Bone marrow (tissue), 2 donors: ENCODE measurements at regions not wholly inside any gene's neighbourhood (a gene's known extent, or its start where the extent isn't known, plus 50 kb on each side); places are given as distances from the start of the nearest gene placed in this dataset.

Experiments used
- DNase-seq, 2 donors: peaks; one replicate each; lab custom pipeline; 2025; lab: John Stamatoyannopoulos, UW

DNA sequence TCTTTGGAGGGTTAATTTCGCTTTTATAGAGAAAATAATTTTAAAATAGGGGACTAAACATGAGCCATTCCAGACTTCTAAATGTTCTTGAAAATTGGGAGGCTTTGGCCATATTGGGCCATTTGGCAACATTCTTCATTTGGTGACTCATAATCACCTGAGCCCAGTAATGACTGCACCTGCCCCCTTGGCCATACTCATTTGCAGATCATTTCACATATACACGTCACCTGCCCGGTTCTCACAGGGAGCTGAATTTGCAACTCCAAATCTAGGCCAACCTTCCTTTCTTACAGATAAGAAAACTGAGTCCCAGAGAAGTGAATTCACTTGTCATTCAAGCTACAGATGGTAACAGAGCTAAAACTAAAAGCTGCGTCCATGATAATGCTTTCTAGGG lies 289.7 kb downstream of the EPHA4 start:
- no peak for DNase-seq

- no peak for DNase-seq
These were observed 288.1 kb downstream of the EPHA4 start for GRCh38 chr2:221283896-221284545.

DNA sequence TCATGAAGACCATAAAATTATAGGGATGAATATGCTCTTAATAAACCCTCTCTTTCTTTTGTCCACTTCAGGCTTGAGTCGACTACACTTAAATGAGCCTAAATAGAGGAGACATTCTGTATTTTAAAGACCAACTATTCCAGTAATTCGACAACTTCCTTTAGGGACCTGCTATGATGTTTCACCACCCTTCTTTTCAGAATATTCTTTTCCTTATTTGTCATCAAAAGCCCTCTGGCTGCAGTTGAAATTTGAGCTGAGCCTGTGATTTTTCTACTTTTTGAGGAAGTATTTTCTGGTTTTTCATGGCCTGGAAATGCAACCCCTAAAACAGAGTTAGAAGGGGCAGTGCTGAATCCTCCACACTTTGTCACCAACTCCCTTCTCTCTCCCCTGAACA lies 287.0 kb downstream of the EPHA4 start:
- DNase-seq = no peak

DNA sequence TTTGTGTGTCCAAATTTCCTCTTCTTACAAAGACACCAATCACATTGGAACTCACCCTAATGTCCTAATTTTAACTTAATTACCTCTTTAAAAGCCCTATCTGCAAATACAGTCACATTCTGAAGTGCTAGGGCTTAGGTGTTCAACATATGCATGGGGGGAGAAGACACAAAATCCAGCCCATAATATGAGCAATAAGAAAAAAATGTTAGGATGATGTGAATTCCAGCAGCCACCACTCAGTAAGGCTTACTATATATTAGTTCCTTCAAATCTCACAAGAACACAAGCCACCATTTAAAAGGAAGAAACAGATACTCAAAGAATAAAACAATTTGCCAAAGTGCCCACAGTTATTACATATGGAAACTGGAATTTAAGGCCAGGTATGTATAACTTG lies 285.7 kb downstream of the EPHA4 start:
- no peak for DNase-seq

GRCh38 chr2:221289389-221289788 lies 282.7 kb downstream of the EPHA4 start:
- DNase-seq = no peak

GRCh38 chr2:221289846-221290245 lies 282.3 kb downstream of the EPHA4 start:
- no peak for DNase-seq

DNA sequence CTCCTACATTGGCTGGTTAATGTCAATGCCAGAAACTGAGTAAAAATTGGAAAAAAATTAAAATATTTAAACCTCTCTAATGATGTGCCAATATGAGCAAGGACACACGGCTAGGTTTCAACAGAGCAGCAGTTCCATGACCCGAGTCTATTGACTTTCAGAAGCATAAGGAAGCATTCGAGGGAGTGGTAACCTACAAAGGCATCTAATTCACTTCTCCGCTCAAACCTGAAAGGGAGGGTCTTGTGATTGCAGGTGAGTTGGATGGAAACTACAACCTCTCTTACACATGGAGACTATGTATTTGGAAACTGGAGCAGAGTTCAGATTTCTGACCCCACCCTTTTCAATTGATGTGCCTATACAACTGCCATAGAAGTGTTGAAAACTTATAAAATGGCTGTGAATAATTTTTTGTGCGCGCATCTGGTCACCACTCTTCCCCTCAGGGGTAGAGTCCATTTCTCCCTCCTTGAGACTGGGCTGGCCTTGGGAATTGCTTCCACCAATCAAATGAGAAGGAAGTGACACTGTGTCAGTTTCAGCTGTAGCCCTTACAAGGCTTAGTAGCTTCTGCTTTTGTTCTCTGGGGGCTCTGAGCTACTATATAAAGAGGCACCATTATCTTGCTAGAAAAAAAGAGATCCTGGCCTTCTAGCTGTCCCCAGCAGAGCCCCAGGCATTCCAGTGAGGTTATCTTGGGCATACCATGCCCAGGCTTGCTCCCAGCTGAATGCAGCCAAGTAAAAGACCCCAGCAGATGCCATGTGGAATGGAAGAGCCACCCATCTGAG lies 278.0 kb downstream of the EPHA4 start:
- DNase-seq = no peak

DNA sequence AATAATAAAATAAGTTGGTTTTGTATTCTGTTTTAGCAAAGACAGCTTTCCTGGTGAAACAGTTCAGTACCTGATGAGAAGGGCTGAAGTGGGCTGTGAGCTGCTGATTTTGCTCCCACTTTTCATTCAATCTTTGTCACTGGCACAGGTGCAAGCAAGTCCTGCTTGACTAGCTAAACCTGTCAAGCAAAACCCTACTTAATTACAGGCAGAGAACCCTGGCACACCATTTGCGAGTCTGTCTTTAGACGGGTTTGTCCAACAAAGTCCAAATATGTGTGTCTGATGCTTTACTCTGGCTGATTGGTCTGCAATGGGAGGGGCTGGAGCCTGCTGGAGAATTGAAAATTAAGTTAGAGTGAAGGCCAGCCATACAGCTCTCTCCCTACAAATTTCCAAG lies 267.2 kb downstream of the EPHA4 start:
- DNase-seq = no peak

GRCh38 chr2:221308507-221309066 lies 263.5 kb downstream of the EPHA4 start:
- DNase-seq = no peak

DNA sequence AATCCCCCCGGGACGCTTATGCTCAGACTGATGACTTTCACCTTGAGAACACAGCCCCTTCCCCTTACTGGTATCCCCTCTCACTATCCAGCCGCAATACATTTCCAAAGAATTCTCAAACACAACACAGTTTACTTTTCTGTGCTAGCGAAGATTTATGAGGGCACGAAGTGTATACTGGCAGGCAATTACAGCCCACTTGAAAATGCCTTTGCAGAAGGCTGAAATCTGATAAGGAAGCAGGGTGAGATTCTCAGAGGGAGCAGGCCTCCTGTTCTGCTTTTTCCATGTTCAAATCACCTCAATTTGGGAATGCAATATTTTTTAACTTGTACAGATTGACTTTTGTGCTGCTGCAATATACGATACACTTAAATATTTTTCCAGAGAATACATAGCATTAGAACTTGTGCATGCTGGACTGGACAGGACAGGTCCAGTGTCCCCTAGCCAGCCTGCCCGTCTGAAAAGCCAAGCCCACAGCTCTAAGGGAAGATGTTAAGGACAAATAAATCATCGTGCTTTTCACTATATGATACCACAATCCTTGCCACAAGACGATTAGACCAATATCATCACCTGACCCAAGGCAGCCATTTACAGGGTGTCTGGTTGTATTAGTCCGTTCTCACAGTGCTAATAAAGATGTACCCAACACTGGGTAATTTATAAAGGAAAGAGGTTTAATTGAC lies 262.1 kb downstream of the EPHA4 start:
- DNase-seq = no peak

GRCh38 chr2:221310730-221311129 lies 261.4 kb downstream of the EPHA4 start:
- DNase-seq = no peak

DNA sequence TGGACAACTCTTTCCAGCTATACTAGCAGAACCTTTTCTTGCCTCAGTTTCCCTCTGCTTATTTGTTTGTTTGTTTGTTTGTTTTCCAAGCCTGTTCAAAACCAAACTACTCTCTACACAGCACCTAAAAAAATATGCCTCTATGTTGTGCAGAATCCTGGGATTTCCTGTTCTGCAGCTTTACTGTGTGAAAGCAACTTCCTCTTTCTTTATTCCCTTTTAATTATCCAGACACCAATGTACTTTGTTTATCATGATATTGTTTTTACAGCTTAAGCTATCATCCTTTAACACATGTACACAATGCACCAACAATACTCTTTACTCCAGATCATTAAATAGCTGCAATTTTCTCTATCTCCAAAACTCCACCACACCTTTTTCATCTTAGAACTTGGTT lies 259.5 kb downstream of the EPHA4 start:
- DNase-seq = no peak

DNA sequence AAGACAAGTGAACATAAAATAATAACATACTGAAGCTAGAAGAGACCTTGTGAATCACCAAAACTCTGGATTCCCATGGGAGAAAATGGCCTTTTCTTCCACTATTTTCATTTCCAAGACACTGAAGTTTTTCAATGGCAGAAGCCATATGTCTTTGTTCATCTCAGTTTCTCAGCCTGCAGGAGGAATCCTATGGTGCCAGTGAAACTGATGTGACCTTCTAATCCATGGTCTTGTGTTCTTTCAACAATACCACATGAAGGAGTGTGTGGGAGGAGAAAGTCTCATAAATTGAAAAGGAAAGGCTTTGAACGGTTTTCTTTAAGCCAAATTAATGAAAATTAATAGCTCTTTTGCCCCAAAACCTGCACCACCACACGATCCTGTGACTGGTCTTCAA lies 257.3 kb downstream of the EPHA4 start:
- no peak for DNase-seq

DNA sequence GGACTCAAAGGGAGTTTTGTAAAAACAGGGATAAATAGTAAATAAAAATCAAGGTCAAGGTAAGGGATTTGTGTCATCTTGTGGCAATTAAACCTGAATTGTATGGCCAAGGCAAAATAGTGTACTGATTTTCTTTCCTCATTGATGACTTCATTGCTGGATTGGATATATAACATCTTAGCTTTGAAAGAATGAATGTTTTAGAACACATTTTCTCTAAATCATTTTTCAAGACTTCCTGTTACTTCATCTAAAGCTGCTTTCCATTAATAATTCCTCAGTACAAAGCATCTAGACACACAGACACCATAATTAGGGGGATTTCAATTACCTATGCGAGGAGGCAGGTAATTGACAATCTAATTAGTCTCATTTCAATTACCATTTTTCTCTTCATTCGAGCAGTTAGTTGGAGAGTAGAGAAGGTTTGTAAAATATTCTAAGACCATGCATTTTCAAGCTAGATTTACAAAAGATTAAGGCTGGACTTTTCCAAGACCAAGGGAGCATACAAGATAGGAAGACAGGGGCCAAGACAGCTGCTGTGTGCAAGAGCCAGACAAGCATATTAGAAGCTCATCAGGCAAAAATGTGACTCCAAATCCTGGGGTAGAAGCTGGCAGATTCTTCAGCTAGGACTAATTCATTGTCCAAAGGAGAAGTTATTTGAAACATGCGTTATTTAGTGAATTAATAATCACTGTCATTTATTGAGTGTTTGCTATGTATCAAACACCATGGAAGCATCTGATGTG lies 253.6 kb downstream of the EPHA4 start:
- no peak for DNase-seq

GRCh38 chr2:221322741-221323140 lies 249.4 kb downstream of the EPHA4 start:
- DNase-seq = no peak

DNA sequence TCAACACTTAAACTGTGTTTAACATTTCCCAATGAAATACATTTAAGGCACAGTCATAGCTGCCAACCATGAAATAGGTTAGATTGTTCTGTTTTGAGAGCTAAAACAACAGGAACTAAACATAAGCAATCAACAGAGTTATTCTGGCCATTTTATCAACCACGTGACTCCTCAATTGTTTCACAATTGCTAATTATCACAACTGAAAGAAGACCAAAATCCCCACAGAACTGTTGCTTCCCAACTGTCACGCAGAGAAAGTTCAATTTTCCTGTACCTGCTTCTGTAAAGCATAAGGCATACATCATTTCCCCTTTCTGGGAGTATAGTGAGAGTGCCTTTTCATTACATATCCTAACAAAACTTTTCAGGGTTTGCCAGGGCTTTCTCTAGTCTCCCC lies 248.6 kb downstream of the EPHA4 start:
- DNase-seq = no peak

DNA sequence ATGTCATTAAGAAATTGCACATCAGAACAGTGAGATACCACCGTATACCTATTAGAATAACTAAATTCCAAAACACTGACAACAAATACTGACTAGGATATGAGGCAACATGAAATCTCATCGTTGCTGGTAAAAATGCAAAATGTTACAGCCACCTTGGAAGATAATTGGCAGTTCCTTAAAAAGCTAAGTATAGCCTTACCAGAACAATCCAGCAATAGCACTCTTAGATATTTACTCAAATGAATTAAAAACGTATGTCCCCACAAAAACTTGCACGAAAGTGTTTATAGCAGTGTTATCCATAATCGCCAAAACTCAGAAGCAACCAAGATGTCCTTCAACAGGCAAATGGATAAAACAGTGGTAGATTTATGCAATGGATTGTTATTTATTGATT lies 241.7 kb downstream of the EPHA4 start:
- DNase-seq = no peak

DNA sequence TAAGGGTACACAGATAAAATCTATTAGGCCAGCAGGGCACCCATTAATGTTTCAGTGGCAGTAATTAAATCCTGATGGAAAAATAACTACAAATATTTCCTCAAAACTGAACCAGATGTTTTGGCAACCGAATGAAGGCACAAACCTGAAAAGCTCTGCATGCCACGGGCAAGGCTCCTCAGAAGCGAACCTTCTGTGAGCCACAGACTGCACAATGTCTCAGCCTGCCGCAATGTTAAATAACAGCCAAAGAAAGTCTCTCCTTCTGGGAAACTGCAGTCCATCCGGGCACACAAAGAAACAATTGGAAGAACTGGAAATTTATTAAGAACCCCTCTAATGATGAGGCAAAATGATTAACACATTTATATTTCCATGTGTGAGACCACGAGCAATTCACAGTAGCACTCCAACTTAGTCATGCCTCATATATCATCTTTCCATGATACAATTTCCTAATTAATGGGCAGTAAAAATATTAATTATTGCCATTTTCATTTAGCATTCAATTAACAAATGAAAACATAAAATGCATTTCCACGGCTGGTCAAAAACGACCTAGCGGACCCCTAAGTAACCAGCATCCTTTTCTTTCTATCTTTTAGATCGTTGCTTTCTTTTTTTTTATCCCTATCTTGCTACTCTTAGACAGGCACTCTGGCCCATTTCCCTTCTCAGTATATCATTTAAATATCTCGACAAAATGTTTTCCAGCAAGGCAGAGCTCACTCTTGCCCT lies 237.5 kb downstream of the EPHA4 start:
- no peak for DNase-seq

- no peak for DNase-seq
These were observed 236.8 kb downstream of the EPHA4 start for GRCh38 chr2:221335219-221335752.

GRCh38 chr2:221336967-221337366 lies 235.1 kb downstream of the EPHA4 start:
- DNase-seq = no peak
